HepG2 (cell line): ENCODE measurements at regions not wholly inside any gene's neighbourhood (a gene's known extent, or its start where the extent isn't known, plus 50 kb on each side); places are given as distances from the start of the nearest gene placed in this dataset.

Experiments
- GATAD1 ChIP-seq: IDR thresholded peaks from 2 replicates; pipeline ENCODE4 v1.6.1; 2016; ENCODE audit warnings: missing genetic modification reagents, missing compliant biosample characterization
- IRX3 ChIP-seq: sonication (generic); formaldehyde crosslinking; IDR thresholded peaks from 2 replicates; pipeline ENCODE4 v1.8.1; 2023; ENCODE audit warnings: mild to moderate bottlenecking, low read depth, missing genetic modification reagents, borderline replicate concordance
- KAT7 ChIP-seq: IDR thresholded peaks from 2 replicates; pipeline ENCODE4 v1.6.1; 2018; ENCODE audit warnings: borderline replicate concordance, missing compliant biosample characterization
- MYC ChIP-seq: sonication (generic); formaldehyde crosslinking; IDR thresholded peaks from 2 replicates; pipeline ENCODE4 v1.9.0; 2021; ENCODE audit warnings: missing genetic modification reagents, borderline replicate concordance
- NKX3-1 ChIP-seq: sonication (generic); formaldehyde crosslinking; IDR thresholded peaks from 2 replicates; pipeline ENCODE4 v1.5.0; 2020; ENCODE audit warnings: missing genetic modification reagents
- SMARCE1 ChIP-seq: fragments of 450-650 bp; IDR thresholded peaks from 2 replicates; pipeline ENCODE4 v1.6.1; 2017; ENCODE audit warnings: borderline replicate concordance
- SOX5 ChIP-seq: IDR thresholded peaks from 2 replicates; pipeline ENCODE4 v1.6.1; 2016; ENCODE audit warnings: borderline replicate concordance
- ZBTB39 ChIP-seq: sonication (generic); formaldehyde crosslinking; IDR thresholded peaks from 2 replicates; pipeline ENCODE4 v1.5.0; 2020; ENCODE audit warnings: missing genetic modification reagents
- ZNF839 ChIP-seq: sonication (generic); formaldehyde crosslinking; IDR thresholded peaks from 2 replicates; pipeline ENCODE4 v1.4.0; 2020; ENCODE audit warnings: missing genetic modification reagents, mild to moderate bottlenecking, borderline replicate concordance
- TF ChIP-seq, protein P1 (sequence below): sonication (generic); formaldehyde crosslinking; IDR thresholded peaks from 2 replicates; pipeline ENCODE4 v1.4.0; 2020; ENCODE audit warnings: missing genetic modification reagents, borderline replicate concordance
- TF ChIP-seq, protein P2 (sequence below): sonication (generic); formaldehyde crosslinking; IDR thresholded peaks from 2 replicates; pipeline ENCODE4 v1.9.0; 2021; ENCODE audit warnings: mild to moderate bottlenecking, missing genetic modification reagents
- TF ChIP-seq, protein P3 (sequence below): sonication (generic); formaldehyde crosslinking; IDR thresholded peaks from 2 replicates; pipeline ENCODE4 v1.4.0; 2020; ENCODE audit warnings: missing genetic modification reagents

DNA sequence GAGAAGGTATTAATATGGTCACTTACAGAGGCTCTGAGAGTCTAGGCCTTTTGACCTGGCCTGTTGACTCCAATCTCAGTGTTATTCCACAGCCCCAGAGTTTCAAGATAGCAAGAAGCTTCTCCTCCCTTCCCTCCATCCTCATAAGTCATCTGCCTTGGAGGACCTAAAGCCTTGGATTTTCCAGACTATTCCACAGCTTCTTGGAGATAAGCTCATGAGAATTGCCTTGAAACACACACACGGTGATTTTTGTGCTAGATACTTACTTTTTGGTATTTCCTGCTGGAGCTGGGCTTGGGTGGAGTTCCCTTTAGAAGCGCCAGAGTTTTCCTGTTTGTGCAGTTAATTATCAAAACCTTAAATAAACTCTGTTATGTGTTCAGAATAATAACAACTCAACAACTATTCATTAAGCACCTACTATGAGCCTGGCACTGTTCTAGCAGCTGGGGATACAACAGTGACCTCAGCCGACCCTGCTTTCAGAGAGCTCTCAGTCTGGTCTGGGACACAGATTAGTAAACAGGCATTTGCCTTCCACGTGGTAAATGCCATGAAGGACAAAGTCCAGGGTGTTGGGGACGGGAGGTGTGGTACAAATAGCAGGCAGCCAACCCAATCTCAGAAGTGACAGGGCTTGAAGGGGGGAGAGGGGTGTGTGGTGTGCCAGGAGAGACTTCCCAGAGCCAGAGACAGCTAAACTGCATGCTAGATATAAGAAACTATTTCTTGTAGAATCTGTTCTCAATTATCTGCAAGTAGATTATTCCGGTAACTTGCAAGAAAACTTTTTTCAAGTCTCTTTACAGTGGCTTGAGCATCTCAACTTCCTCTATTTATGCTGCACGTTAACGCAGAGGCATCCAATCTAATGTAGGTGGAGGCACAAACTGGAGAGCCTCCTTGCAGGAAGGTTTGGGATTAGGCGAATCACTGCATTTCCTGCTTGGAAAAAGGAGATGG lies 55.9 kb upstream of the KLF9 start (continued):
- TF ChIP-seq, protein P1, sequence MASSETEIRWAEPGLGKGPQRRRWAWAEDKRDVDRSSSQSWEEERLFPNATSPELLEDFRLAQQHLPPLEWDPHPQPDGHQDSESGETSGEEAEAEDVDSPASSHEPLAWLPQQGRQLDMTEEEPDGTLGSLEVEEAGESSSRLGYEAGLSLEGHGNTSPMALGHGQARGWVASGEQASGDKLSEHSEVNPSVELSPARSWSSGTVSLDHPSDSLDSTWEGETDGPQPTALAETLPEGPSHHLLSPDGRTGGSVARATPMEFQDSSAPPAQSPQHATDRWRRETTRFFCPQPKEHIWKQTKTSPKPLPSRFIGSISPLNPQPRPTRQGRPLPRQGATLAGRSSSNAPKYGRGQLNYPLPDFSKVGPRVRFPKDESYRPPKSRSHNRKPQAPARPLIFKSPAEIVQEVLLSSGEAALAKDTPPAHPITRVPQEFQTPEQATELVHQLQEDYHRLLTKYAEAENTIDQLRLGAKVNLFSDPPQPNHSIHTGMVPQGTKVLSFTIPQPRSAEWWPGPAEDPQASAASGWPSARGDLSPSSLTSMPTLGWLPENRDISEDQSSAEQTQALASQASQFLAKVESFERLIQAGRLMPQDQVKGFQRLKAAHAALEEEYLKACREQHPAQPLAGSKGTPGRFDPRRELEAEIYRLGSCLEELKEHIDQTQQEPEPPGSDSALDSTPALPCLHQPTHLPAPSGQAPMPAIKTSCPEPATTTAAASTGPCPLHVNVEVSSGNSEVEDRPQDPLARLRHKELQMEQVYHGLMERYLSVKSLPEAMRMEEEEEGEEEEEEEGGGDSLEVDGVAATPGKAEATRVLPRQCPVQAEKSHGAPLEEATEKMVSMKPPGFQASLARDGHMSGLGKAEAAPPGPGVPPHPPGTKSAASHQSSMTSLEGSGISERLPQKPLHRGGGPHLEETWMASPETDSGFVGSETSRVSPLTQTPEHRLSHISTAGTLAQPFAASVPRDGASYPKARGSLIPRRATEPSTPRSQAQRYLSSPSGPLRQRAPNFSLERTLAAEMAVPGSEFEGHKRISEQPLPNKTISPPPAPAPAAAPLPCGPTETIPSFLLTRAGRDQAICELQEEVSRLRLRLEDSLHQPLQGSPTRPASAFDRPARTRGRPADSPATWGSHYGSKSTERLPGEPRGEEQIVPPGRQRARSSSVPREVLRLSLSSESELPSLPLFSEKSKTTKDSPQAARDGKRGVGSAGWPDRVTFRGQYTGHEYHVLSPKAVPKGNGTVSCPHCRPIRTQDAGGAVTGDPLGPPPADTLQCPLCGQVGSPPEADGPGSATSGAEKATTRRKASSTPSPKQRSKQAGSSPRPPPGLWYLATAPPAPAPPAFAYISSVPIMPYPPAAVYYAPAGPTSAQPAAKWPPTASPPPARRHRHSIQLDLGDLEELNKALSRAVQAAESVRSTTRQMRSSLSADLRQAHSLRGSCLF: no peak
- no peak for TF ChIP-seq ZBTB39 (CRISPR knock-in tag)
- TF ChIP-seq, protein P2, sequence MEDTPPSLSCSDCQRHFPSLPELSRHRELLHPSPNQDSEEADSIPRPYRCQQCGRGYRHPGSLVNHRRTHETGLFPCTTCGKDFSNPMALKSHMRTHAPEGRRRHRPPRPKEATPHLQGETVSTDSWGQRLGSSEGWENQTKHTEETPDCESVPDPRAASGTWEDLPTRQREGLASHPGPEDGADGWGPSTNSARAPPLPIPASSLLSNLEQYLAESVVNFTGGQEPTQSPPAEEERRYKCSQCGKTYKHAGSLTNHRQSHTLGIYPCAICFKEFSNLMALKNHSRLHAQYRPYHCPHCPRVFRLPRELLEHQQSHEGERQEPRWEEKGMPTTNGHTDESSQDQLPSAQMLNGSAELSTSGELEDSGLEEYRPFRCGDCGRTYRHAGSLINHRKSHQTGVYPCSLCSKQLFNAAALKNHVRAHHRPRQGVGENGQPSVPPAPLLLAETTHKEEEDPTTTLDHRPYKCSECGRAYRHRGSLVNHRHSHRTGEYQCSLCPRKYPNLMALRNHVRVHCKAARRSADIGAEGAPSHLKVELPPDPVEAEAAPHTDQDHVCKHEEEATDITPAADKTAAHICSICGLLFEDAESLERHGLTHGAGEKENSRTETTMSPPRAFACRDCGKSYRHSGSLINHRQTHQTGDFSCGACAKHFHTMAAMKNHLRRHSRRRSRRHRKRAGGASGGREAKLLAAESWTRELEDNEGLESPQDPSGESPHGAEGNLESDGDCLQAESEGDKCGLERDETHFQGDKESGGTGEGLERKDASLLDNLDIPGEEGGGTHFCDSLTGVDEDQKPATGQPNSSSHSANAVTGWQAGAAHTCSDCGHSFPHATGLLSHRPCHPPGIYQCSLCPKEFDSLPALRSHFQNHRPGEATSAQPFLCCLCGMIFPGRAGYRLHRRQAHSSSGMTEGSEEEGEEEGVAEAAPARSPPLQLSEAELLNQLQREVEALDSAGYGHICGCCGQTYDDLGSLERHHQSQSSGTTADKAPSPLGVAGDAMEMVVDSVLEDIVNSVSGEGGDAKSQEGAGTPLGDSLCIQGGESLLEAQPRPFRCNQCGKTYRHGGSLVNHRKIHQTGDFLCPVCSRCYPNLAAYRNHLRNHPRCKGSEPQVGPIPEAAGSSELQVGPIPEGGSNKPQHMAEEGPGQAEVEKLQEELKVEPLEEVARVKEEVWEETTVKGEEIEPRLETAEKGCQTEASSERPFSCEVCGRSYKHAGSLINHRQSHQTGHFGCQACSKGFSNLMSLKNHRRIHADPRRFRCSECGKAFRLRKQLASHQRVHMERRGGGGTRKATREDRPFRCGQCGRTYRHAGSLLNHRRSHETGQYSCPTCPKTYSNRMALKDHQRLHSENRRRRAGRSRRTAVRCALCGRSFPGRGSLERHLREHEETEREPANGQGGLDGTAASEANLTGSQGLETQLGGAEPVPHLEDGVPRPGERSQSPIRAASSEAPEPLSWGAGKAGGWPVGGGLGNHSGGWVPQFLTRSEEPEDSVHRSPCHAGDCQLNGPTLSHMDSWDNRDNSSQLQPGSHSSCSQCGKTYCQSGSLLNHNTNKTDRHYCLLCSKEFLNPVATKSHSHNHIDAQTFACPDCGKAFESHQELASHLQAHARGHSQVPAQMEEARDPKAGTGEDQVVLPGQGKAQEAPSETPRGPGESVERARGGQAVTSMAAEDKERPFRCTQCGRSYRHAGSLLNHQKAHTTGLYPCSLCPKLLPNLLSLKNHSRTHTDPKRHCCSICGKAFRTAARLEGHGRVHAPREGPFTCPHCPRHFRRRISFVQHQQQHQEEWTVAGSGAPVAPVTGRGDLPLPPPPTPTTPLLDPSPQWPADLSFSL (CRISPR knock-in tag): no peak
- TF ChIP-seq SMARCE1: no peak
- peak; percentile 92 for TF ChIP-seq MYC (CRISPR knock-in tag)
- no peak for TF ChIP-seq IRX3 (CRISPR knock-in tag)
- no peak for TF ChIP-seq ZNF839 (CRISPR knock-in tag)
- TF ChIP-seq, protein P3, sequence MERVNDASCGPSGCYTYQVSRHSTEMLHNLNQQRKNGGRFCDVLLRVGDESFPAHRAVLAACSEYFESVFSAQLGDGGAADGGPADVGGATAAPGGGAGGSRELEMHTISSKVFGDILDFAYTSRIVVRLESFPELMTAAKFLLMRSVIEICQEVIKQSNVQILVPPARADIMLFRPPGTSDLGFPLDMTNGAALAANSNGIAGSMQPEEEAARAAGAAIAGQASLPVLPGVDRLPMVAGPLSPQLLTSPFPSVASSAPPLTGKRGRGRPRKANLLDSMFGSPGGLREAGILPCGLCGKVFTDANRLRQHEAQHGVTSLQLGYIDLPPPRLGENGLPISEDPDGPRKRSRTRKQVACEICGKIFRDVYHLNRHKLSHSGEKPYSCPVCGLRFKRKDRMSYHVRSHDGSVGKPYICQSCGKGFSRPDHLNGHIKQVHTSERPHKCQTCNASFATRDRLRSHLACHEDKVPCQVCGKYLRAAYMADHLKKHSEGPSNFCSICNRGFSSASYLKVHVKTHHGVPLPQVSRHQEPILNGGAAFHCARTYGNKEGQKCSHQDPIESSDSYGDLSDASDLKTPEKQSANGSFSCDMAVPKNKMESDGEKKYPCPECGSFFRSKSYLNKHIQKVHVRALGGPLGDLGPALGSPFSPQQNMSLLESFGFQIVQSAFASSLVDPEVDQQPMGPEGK (CRISPR knock-in tag): peak; percentile 85
- peak; percentile 76 for TF ChIP-seq GATAD1
- 0 out of 2 replicates have a peak, but pooled peaks have one; percentile 59 for TF ChIP-seq KAT7 (CRISPR knock-in tag)
- TF ChIP-seq NKX3-1 (CRISPR knock-in tag): no peak
- peak; percentile 84; the same call in 1 of the 2 replicates for TF ChIP-seq SOX5
